ENCODE measurements at regions not wholly inside any gene's neighbourhood (a gene's known extent, or its start where the extent isn't known, plus 50 kb on each side); places are given as distances from the start of the nearest gene placed in this dataset.

- H3K9me3 Mint-ChIP-seq: no peaks in the 10 kb centered on the region
- Histone ChIP-seq H3K27ac (ENCODE audit: low read depth, low read length) (no peak overlapping the region), H3K36me3 (ENCODE audit: control insufficient read depth, insufficient read depth, low read length) (no peaks in the 10 kb centered on the region), H3K9ac (ENCODE audit: extremely low read depth, low read length, poor library complexity, severe bottlenecking) (no peak overlapping the region), H3K4me3 (ENCODE audit: low read length) (no peak overlapping the region), H3K9me3 (ENCODE audit: control insufficient read depth, low read length) (no peaks in the 10 kb centered on the region), H3K27me3 (ENCODE audit: control insufficient read depth, insufficient read depth, low read length, poor library complexity, severe bottlenecking) (no peaks in the 10 kb centered on the region), H3K4me1 (ENCODE audit: control insufficient read depth, insufficient read depth, low read length) (no peaks in the 10 kb centered on the region)
- no peak for DNase-seq
- H3K27me3 Mint-ChIP-seq (ENCODE audit: insufficient read depth): no peaks in the 10 kb centered on the region
- no peaks in the 10 kb centered on the region for H3K36me3 Mint-ChIP-seq (ENCODE audit: low read depth)
- H3K27ac Mint-ChIP-seq: no peak overlapping the region
- no peak overlapping the region for H3K4me3 Mint-ChIP-seq
- no peak for TF ChIP-seq CTCF (conservative IDR thresholded peaks at IDR 0.05)
- no peaks in the 10 kb centered on the region for H3K4me1 Mint-ChIP-seq
- 92 to 93% methylated on average over 4 to 5 of the region's 5 CpGs for WGBS, 2 experiments (ENCODE audit: insufficient coverage in 1 of 2, insufficient read length in 1 of 2)
Measured at GRCh38 chr4:111512081-111512783, 633.0 kb upstream of the FAM241A start.

- no peaks in the 10 kb centered on the region for H3K36me3 ChIP-seq (ENCODE audit: control insufficient read depth, insufficient read depth, low read length)
- H3K9ac ChIP-seq (ENCODE audit: extremely low read depth, low read length, poor library complexity, severe bottlenecking): no peak overlapping the region
- H3K27ac Mint-ChIP-seq: no peak overlapping the region
- peaks cover 1% of the 10 kb centered on the region for H3K4me1 Mint-ChIP-seq
- H3K4me3 Mint-ChIP-seq: no peak overlapping the region
- 78 to 87% methylated on average over 2 to 5 of the region's 5 CpGs for WGBS, 2 experiments (ENCODE audit: insufficient coverage in 1 of 2, insufficient read length in 1 of 2)
- no peak for DNase-seq
- H3K9me3 ChIP-seq (ENCODE audit: control insufficient read depth, low read length): no peaks in the 10 kb centered on the region
- H3K27ac ChIP-seq (ENCODE audit: low read depth, low read length): no peak overlapping the region
- H3K4me1 ChIP-seq (ENCODE audit: control insufficient read depth, insufficient read depth, low read length): no peaks in the 10 kb centered on the region
- H3K27me3 ChIP-seq (ENCODE audit: control insufficient read depth, insufficient read depth, low read length, poor library complexity, severe bottlenecking): no peaks in the 10 kb centered on the region
- TF ChIP-seq CTCF (conservative IDR thresholded peaks at IDR 0.05): no peak
- peaks cover 2% of the 10 kb centered on the region for H3K9me3 Mint-ChIP-seq
- no peaks in the 10 kb centered on the region for H3K27me3 Mint-ChIP-seq (ENCODE audit: insufficient read depth)
- H3K4me3 ChIP-seq (ENCODE audit: low read length): no peak overlapping the region
- no peaks in the 10 kb centered on the region for H3K36me3 Mint-ChIP-seq (ENCODE audit: low read depth)
Measured at GRCh38 chr4:111519683-111520082, 625.6 kb upstream of the FAM241A start.

GRCh38 chr4:111530446-111530845, 614.8 kb upstream of the FAM241A start:
- no peak for DNase-seq
- Histone ChIP-seq H3K4me1 (ENCODE audit: control insufficient read depth, insufficient read depth, low read length) (no peaks in the 10 kb centered on the region), H3K4me3 (ENCODE audit: low read length) (no peak overlapping the region), H3K9ac (ENCODE audit: extremely low read depth, low read length, poor library complexity, severe bottlenecking) (no peak overlapping the region), H3K36me3 (ENCODE audit: control insufficient read depth, insufficient read depth, low read length) (no peaks in the 10 kb centered on the region), H3K27me3 (ENCODE audit: control insufficient read depth, insufficient read depth, low read length, poor library complexity, severe bottlenecking) (no peaks in the 10 kb centered on the region), H3K9me3 (ENCODE audit: control insufficient read depth, low read length) (no peaks in the 10 kb centered on the region), H3K27ac (ENCODE audit: low read depth, low read length) (no peak overlapping the region)
- Mint-ChIP-seq H3K27me3 (ENCODE audit: insufficient read depth) (no peaks in the 10 kb centered on the region), H3K36me3 (ENCODE audit: low read depth) (no peaks in the 10 kb centered on the region), H3K4me3 (no peak overlapping the region), H3K4me1 (no peaks in the 10 kb centered on the region), H3K9me3 (no peaks in the 10 kb centered on the region), H3K27ac (no peak overlapping the region)
- WGBS, 2 experiments (ENCODE audit: insufficient coverage in 1 of 2, insufficient read length in 1 of 2): 93 to 96% methylated on average over 2 of the region's 2 CpGs
- no peak for TF ChIP-seq CTCF (conservative IDR thresholded peaks at IDR 0.05)
